SK-N-SH (cell line): ENCODE measurements at regions not wholly inside any gene's neighbourhood (a gene's known extent, or its start where the extent isn't known, plus 50 kb on each side); places are given as distances from the start of the nearest gene placed in this dataset.

Experiments used
- CTCF ChIA-PET: fragments of 300-600, 350-600 bp; formaldehyde crosslinking; extraction: SDS; loops from one replicate; lab custom pipeline; 2021; lab: Yijun Ruan, JAX
- POLR2A ChIA-PET: fragments of 350-600 bp; sonication (Branson Sonifier 250); formaldehyde crosslinking; extraction: SDS; loops from one replicate; lab custom pipeline; 2020; ENCODE audit warnings: antibody characterized with exemption, inconsistent platforms; lab: Yijun Ruan, JAX
- DNase-seq: peaks from one replicate; pipeline ENCODE4 v3.0.0; 2012
- H2AFZ ChIP-seq: fragments of 200-600 bp; sonication (generic); 2 replicates; pipeline ENCODE4 v1.8.1; 2016; ENCODE audit warnings: antibody characterized with exemption, mild to moderate bottlenecking, low read depth
- H3F3A ChIP-seq: fragments of 200-600 bp; sonication (generic); replicated peaks from 2 replicates; pipeline ENCODE3; 2016; ENCODE audit warnings: antibody characterized with exemption, mild to moderate bottlenecking; ENCODE audit not compliant: insufficient read depth
- H3K27ac ChIP-seq, 2 experiments: fragments of 200-500 bp in 1 of 2; fragments of 200-600 bp in 1 of 2; sonication (Bioruptor generic) in 1 of 2; sonication (generic), shearing (Covaris generic) in 1 of 2; 2 replicates each; pipeline versions ENCODE4 v1.5.1 to v1.6.1; 2014 to 2016; ENCODE audit warnings: low read depth in 2 of 2, inconsistent platforms in 1 of 2, low read length in 1 of 2, mild to moderate bottlenecking in 1 of 2, mixed read lengths in 1 of 2
- H3K27me3 ChIP-seq: fragments of 200-600 bp; sonication (generic), shearing (Covaris generic); 2 replicates; pipeline ENCODE4 v1.6.1; 2016; ENCODE audit warnings: mixed run types; ENCODE audit not compliant: insufficient read depth
- H3K36me3 ChIP-seq, 2 experiments: fragments of 200-500 bp in 1 of 2; fragments of 200-600 bp in 1 of 2; sonication (Bioruptor generic) in 1 of 2; sonication (generic) in 1 of 2; replicated peaks in 1 of 2; 2 replicates each; pipeline versions ENCODE3 to v1.5.1; 2014 to 2016; ENCODE audit warnings: low read length in 1 of 2, mild to moderate bottlenecking in 1 of 2; ENCODE audit not compliant: insufficient read depth in 2 of 2, control insufficient read depth in 1 of 2
- H3K4me1 ChIP-seq, 2 experiments: fragments of 200-500 bp in 1 of 2; fragments of 200-600 bp in 1 of 2; sonication (Bioruptor generic) in 1 of 2; sonication (generic), shearing (Covaris generic) in 1 of 2; 2 replicates each; pipeline versions ENCODE4 v1.5.1 to v1.6.1; 2014 to 2016; ENCODE audit warnings: low read depth in 1 of 2, low read length in 1 of 2, mixed run types in 1 of 2; ENCODE audit not compliant: insufficient read depth in 2 of 2, control insufficient read depth in 1 of 2
- H3K4me2 ChIP-seq: fragments of 200-600 bp; sonication (generic), shearing (Covaris generic); 2 replicates; pipeline ENCODE4 v1.6.1; 2017; ENCODE audit warnings: mixed run types
- H3K4me3 ChIP-seq, 2 experiments: fragments of 200-500 bp in 1 of 2; fragments of 200-600 bp in 1 of 2; sonication (Bioruptor generic) in 1 of 2; sonication (generic), shearing (Covaris generic) in 1 of 2; 2 replicates each; pipeline versions ENCODE4 v1.5.1 to v1.8.1; 2014 to 2016; ENCODE audit warnings: low read depth in 2 of 2, inconsistent platforms in 1 of 2, low read length in 1 of 2, mild to moderate bottlenecking in 1 of 2, mixed read lengths in 1 of 2, moderate library complexity in 1 of 2
- H3K79me2 ChIP-seq: fragments of 200-600 bp; sonication (generic); 2 replicates; pipeline ENCODE4 v1.8.1; 2017; ENCODE audit warnings: mild to moderate bottlenecking; ENCODE audit not compliant: insufficient read depth
- H3K9ac ChIP-seq: fragments of 200-600 bp; sonication (generic); 2 replicates; pipeline ENCODE4 v1.6.1; 2017; ENCODE audit warnings: mixed run types
- H3K9me2 ChIP-seq: fragments of 200-600 bp; sonication (generic); 2 replicates; pipeline ENCODE4 v1.6.1; 2017; ENCODE audit warnings: mixed run types
- H3K9me3 ChIP-seq: fragments of 200-600 bp; sonication (generic); 2 replicates; pipeline ENCODE4 v1.6.1; 2017; ENCODE audit warnings: mixed run types, mild to moderate bottlenecking, moderate library complexity
- H4K20me1 ChIP-seq: fragments of 200-600 bp; sonication (generic); 2 replicates; pipeline ENCODE4 v1.6.1; 2017; ENCODE audit warnings: mild to moderate bottlenecking, mixed run types; ENCODE audit not compliant: insufficient read depth
- FOSL2 ChIP-seq: IDR thresholded peaks from 2 replicates; pipeline ENCODE4 v1.4.0; 2012; ENCODE audit warnings: low read depth, mild to moderate bottlenecking, moderate library complexity, borderline replicate concordance
- FOXM1 ChIP-seq: IDR thresholded peaks from 2 replicates; pipeline ENCODE4 v1.4.0; 2012; ENCODE audit warnings: low read depth, mild to moderate bottlenecking
- GATA2 ChIP-seq: sonication (generic); formaldehyde crosslinking; IDR thresholded peaks from 2 replicates; pipeline ENCODE4 v1.5.0; 2020; ENCODE audit warnings: mild to moderate bottlenecking, missing genetic modification reagents
- JUND ChIP-seq: IDR thresholded peaks from 2 replicates; pipeline ENCODE4 v1.4.0; 2012
- MXI1 ChIP-seq: IDR thresholded peaks from 2 replicates; pipeline ENCODE4 v1.6.1; 2012; ENCODE audit warnings: mild to moderate bottlenecking, low read depth, low read length, improper control_type of control experiment
- NRF1 ChIP-seq: IDR thresholded peaks from 2 replicates; pipeline ENCODE4 v1.6.1; 2012; ENCODE audit warnings: low read depth, mild to moderate bottlenecking, low read length
- REST ChIP-seq: IDR thresholded peaks from 2 replicates; pipeline ENCODE4 v1.6.1; 2012; ENCODE audit warnings: mild to moderate bottlenecking, low read depth, low read length, moderate library complexity
- TCF12 ChIP-seq: IDR thresholded peaks from 2 replicates; pipeline ENCODE4 v1.4.0; 2012
- ZBTB33 ChIP-seq: IDR thresholded peaks from 2 replicates; pipeline ENCODE4 v1.4.0; 2012; ENCODE audit warnings: low read depth, borderline replicate concordance
- WGBS: methylation state at CpG from one replicate; pipeline ENCODE4 v1.1.6; 2017; ENCODE audit warnings: low lambda C conversion rate; 5-methylcytosine and 5-hydroxymethylcytosine counted together

GRCh38 chr15:66963710-66964109 is 101.7 kb upstream of the SMAD3 start:
- H2AFZ ChIP-seq, result no peak overlapping the region
- ChIA-PET POLR2A (no interaction called here), CTCF (no interaction called here)
- no peak overlapping the region for H3K4me2 ChIP-seq
- no peak for TF ChIP-seq MXI1
- H3K36me3 ChIP-seq, result no peaks in the 10 kb centered on the region
- no peaks in the 10 kb centered on the region for H4K20me1 ChIP-seq
- H3K4me3 ChIP-seq, result no peak overlapping the region
- no peaks in the 10 kb centered on the region for H3K9me3 ChIP-seq
- H3K27me3 ChIP-seq, result no peaks in the 10 kb centered on the region
- no peaks in the 10 kb centered on the region for H3K9me2 ChIP-seq
- no peak for DNase-seq
- no peaks in the 10 kb centered on the region for H3K79me2 ChIP-seq
- no peak overlapping the region for H3K27ac ChIP-seq
- H3K4me1 ChIP-seq, result no peaks in the 10 kb centered on the region
- H3K9ac ChIP-seq, result no peak overlapping the region
- 100% methylated on average over 1 of the region's 1 CpG for WGBS
- H3F3A ChIP-seq, result no peaks in the 10 kb centered on the region

GRCh38 chr15:66964111-66964738 is 101.2 kb upstream of the SMAD3 start:
- Histone ChIP-seq H3K9ac (no peak overlapping the region), H3K27ac (no peak overlapping the region), H3K79me2 (no peaks in the 10 kb centered on the region), H4K20me1 (no peaks in the 10 kb centered on the region), H3K9me2 (no peaks in the 10 kb centered on the region), H3K4me2 (no peak overlapping the region), H3F3A (no peaks in the 10 kb centered on the region), H2AFZ (no peak overlapping the region), H3K27me3 (no peaks in the 10 kb centered on the region), H3K4me3 (no peak overlapping the region), H3K4me1 (no peaks in the 10 kb centered on the region), H3K9me3 (no peaks in the 10 kb centered on the region), H3K36me3 (no peaks in the 10 kb centered on the region)
- TF ChIP-seq FOXM1 (no peak), ZBTB33 (no peak), NRF1 (no peak), GATA2 (CRISPR knock-in tag) (no peak), JUND (no peak), REST (no peak), TCF12 (no peak), FOSL2 (no peak)
- CTCF ChIA-PET, result interaction anchor here (0.7 kb wide), 1 partner anchor 344 kb away, joined by 3 read pairs; no protein-coding TSS in a partner anchor
- 95% methylated on average over 8 of the region's 9 CpGs for WGBS
- POLR2A ChIA-PET, result no interaction called here
- DNase-seq, result no peak
